MM.1S (cell line): ENCODE measurements at regions not wholly inside any gene's neighbourhood (a gene's known extent, or its start where the extent isn't known, plus 50 kb on each side); places are given as distances from the start of the nearest gene placed in this dataset.

Source experiments
- DNase-seq: peaks from one replicate; pipeline ENCODE4 v3.0.0-alpha.2; 2015
- H2AFZ ChIP-seq: fragments of 300-600 bp; sonication (generic); 2 replicates; pipeline ENCODE4 v1.6.0; 2016; ENCODE audit warnings: antibody characterized with exemption, low read length
- H3F3A ChIP-seq: fragments of 300-600 bp; sonication (generic); 2 replicates; pipeline ENCODE4 v1.6.1; 2016; ENCODE audit warnings: mild to moderate bottlenecking, antibody characterized with exemption, low read length, moderate library complexity, mixed read lengths; ENCODE audit not compliant: insufficient read depth
- H3K27ac ChIP-seq: fragments of 300-600 bp; sonication (generic); 2 replicates; pipeline ENCODE4 v1.5.1; 2016; ENCODE audit warnings: mild to moderate bottlenecking, low read length
- H3K27me3 ChIP-seq: fragments of 300-600 bp; sonication (generic); replicated peaks from 2 replicates; pipeline ENCODE4 v1.6.0; 2016; ENCODE audit warnings: low read length; ENCODE audit not compliant: insufficient read depth
- H3K36me3 ChIP-seq: fragments of 300-600 bp; sonication (generic); replicated peaks from 2 replicates; pipeline ENCODE4 v1.6.1; 2016; ENCODE audit warnings: mild to moderate bottlenecking, low read length, mixed read lengths; ENCODE audit not compliant: insufficient read depth
- H3K4me1 ChIP-seq: fragments of 300-600 bp; sonication (generic); 2 replicates; pipeline ENCODE4 v1.6.1; 2016; ENCODE audit warnings: low read length, mixed read lengths
- H3K4me2 ChIP-seq: fragments of 300-600 bp; sonication (generic); 2 replicates; pipeline ENCODE4 v1.6.0; 2016; ENCODE audit warnings: low read depth, low read length
- H3K4me3 ChIP-seq: fragments of 300-600 bp; sonication (generic); 2 replicates; pipeline ENCODE4 v1.5.1; 2016; ENCODE audit warnings: low read length, mixed read lengths
- H3K79me2 ChIP-seq: fragments of 300-600 bp; sonication (generic); 2 replicates; pipeline ENCODE4 v1.6.1; 2016; ENCODE audit warnings: mixed run types, low read length, mixed read lengths
- H3K9ac ChIP-seq: fragments of 300-600 bp; sonication (generic); 2 replicates; pipeline ENCODE4 v1.6.1; 2016; ENCODE audit warnings: low read length, mixed read lengths
- H3K9me2 ChIP-seq: fragments of 300-600 bp; sonication (generic); replicated peaks from 2 replicates; pipeline ENCODE4 v1.6.1; 2016; ENCODE audit warnings: mild to moderate bottlenecking, low read length, mixed read lengths; ENCODE audit not compliant: insufficient read depth
- H3K9me3 ChIP-seq: fragments of 300-600 bp; sonication (generic); replicated peaks from 2 replicates; pipeline ENCODE4 v1.6.1; 2016; ENCODE audit warnings: mild to moderate bottlenecking, low read length, mixed read lengths; ENCODE audit not compliant: insufficient read depth
- H4K20me1 ChIP-seq: fragments of 300-600 bp; sonication (generic); 2 replicates; pipeline ENCODE4 v1.6.1; 2016; ENCODE audit warnings: mild to moderate bottlenecking, low read length, moderate library complexity, mixed read lengths; ENCODE audit not compliant: insufficient read depth
- EZH2 ChIP-seq: fragments of 300-600 bp; sonication (generic); optimal IDR thresholded peaks from 2 replicates; pipeline ENCODE3; 2017; ENCODE audit warnings: low read depth, mild to moderate bottlenecking, antibody characterized with exemption, low read length, mixed read lengths
- EZH2phosphoT487 ChIP-seq: fragments of 300-600 bp; sonication (generic); IDR thresholded peaks from 2 replicates; pipeline ENCODE4 v1.6.1; 2018; ENCODE audit warnings: antibody characterized with exemption, low read length
- TF ChIP-seq, protein P1 (sequence below): fragments of 300-600 bp; sonication (generic); IDR thresholded peaks from 2 replicates; pipeline ENCODE4 v1.5.1; 2016; ENCODE audit warnings: antibody characterized with exemption, low read length, mixed read lengths

DNA sequence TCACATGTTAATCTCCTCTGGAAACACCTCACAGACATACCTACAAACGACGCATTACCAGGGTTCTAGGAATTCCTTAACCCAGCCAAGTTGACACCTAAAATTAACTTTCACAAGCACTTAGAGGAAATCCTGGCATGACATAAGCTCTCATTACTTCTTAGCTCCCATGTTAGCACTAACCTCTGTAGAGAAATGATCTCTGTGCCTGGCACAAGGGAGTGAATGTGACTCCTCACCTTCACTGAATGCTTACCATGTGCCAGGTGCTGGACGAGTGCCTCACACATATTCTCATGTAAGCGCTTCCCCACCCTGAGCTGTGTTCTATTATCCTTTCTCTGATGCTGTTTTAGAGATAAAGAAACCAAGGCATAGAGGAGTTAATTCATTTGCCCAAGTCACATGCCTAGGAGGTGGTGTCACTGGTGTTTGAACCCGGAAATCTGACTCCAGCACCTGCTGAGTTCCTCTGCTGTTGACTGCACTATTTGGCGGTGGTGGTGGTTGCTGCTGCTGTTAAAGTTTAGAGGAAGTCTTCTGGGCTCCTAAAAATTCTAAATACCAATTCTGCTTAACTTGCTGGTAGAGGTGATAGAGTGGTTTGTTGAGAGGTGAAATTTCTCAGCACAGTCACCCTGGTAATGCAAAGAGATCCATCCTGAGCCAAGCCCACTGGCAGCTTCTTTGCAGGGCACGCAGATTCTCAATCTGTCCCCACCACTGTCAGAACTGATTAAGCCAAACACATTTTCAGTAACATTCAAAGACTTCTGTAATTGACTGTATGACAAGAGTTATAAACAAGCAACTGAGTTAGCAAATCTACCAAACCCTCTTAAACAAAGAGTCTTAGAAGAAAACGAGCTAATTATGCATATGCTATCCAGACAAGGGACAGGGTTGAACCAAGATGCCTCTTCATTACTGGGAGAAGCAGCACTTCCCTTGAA is 200.3 kb downstream of the CMPK2 start:
- Histone ChIP-seq H3K79me2 (no peaks in the 10 kb centered on the region), H3K4me2 (no peak overlapping the region), H3K9me3 (no peaks in the 10 kb centered on the region), H3K9me2 (no peaks in the 10 kb centered on the region), H2AFZ (no peak overlapping the region), H4K20me1 (no peaks in the 10 kb centered on the region), H3K27ac (no peak overlapping the region), H3K9ac (no peak overlapping the region), H3K4me3 (no peak overlapping the region), H3K27me3 (no peaks in the 10 kb centered on the region), H3K36me3 (no peaks in the 10 kb centered on the region), H3K4me1 (no peaks in the 10 kb centered on the region), H3F3A (no peaks in the 10 kb centered on the region)
- DNase-seq = no peak
- TF ChIP-seq, protein P1, sequence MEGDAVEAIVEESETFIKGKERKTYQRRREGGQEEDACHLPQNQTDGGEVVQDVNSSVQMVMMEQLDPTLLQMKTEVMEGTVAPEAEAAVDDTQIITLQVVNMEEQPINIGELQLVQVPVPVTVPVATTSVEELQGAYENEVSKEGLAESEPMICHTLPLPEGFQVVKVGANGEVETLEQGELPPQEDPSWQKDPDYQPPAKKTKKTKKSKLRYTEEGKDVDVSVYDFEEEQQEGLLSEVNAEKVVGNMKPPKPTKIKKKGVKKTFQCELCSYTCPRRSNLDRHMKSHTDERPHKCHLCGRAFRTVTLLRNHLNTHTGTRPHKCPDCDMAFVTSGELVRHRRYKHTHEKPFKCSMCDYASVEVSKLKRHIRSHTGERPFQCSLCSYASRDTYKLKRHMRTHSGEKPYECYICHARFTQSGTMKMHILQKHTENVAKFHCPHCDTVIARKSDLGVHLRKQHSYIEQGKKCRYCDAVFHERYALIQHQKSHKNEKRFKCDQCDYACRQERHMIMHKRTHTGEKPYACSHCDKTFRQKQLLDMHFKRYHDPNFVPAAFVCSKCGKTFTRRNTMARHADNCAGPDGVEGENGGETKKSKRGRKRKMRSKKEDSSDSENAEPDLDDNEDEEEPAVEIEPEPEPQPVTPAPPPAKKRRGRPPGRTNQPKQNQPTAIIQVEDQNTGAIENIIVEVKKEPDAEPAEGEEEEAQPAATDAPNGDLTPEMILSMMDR = no peak
- no peak for TF ChIP-seq EZH2
- TF ChIP-seq EZH2phosphoT487 = no peak

DNA sequence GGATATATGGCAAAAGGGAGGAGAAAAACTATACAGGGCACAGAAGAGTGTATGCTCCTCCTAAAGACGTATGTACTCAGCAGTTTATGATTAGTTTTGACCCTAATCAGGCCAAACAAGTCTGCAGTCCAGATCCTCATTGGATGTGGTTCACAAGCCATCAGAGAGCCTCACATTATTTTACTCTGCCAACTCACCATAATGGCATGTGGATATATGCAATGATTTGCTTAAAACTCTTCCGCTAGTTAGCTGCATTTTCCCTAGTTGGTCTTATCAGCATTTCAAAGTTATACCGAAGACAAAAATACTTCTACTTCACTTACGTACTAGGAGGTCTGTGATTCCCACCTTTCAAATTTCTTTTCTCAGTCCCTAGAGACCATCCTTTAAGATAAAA is 198.4 kb downstream of the CMPK2 start:
- TF ChIP-seq EZH2phosphoT487 (no peak), EZH2 (no peak)
- TF ChIP-seq, protein P1 = no peak

GRCh38 chr2:6671913-6672312 is 193.8 kb downstream of the CMPK2 start:
- H3K9me2 ChIP-seq = no peaks in the 10 kb centered on the region
- no peaks in the 10 kb centered on the region for H3F3A ChIP-seq
- H4K20me1 ChIP-seq = no peaks in the 10 kb centered on the region
- no peak overlapping the region for H3K27ac ChIP-seq
- no peaks in the 10 kb centered on the region for H3K79me2 ChIP-seq
- no peak overlapping the region for H3K9ac ChIP-seq
- no peaks in the 10 kb centered on the region for H3K27me3 ChIP-seq
- DNase-seq = no peak
- no peaks in the 10 kb centered on the region for H3K36me3 ChIP-seq
- no peaks in the 10 kb centered on the region for H3K4me1 ChIP-seq
- no peak overlapping the region for H2AFZ ChIP-seq
- H3K4me3 ChIP-seq = no peak overlapping the region
- no peaks in the 10 kb centered on the region for H3K9me3 ChIP-seq
- TF ChIP-seq EZH2 = no peak
- TF ChIP-seq, protein P1 = no peak
- TF ChIP-seq EZH2phosphoT487 = no peak
- no peak overlapping the region for H3K4me2 ChIP-seq

More for the DNA sequence above, 198.4 kb downstream of the CMPK2 start:
- Histone ChIP-seq H4K20me1 (no peaks in the 10 kb centered on the region), H3K36me3 (no peaks in the 10 kb centered on the region), H3K4me3 (no peak overlapping the region), H3K9me2 (no peaks in the 10 kb centered on the region), H3K79me2 (no peaks in the 10 kb centered on the region), H3F3A (no peaks in the 10 kb centered on the region), H3K9me3 (no peaks in the 10 kb centered on the region), H3K9ac (no peak overlapping the region), H3K4me1 (no peaks in the 10 kb centered on the region), H3K27ac (no peak overlapping the region), H3K4me2 (no peak overlapping the region), H3K27me3 (no peaks in the 10 kb centered on the region), H2AFZ (no peak overlapping the region)
- no peak for DNase-seq
